GM12872 (cell line): ENCODE measurements at regions not wholly inside any gene's neighbourhood (a gene's known extent, or its start where the extent isn't known, plus 50 kb on each side); places are given as distances from the start of the nearest gene placed in this dataset.

Experiments
- CTCF ChIP-seq: IDR thresholded peaks from 3 replicates; pipeline ENCODE4 v1.5.1; 2011; ENCODE audit warnings: low read depth, mild to moderate bottlenecking, low read length, moderate library complexity; ENCODE audit not compliant: insufficient read depth

DNA sequence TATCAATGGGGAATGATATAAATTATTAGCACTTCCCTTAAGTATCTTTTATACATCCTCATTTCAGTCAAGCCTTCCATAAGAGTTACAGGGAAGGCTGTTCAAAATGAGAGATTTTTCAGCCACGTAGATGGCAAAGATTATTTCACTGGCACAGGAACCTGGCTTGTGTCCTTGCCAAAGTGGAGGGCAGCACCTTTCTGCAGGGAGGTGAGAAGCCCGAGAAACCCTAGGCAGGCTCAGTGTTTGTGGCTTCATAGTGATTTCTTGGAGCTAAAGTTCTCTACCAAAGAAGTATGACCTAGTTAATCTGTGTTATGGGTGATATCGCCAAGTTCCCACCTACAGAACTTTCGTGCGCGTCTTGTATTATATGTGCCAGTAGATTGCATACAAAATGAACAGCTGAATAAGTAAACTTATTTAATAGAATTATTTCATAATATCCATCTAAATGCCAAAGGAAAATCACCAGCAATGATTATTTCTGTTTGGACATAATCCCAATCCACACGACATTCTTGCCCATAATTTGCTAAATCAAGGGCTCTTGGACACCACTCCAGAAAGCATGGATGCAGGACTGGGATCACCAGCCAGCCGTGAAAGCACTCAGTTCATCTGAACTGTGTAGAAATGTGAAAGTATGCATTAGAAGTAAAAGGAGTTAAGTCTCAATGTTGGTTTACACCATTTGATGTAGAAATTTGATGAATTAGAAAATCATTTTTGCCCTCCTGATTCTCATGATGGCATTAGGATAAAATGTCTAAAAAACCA, 150.4 kb upstream of the RNF32 start:
- no peak for TF ChIP-seq CTCF

DNA sequence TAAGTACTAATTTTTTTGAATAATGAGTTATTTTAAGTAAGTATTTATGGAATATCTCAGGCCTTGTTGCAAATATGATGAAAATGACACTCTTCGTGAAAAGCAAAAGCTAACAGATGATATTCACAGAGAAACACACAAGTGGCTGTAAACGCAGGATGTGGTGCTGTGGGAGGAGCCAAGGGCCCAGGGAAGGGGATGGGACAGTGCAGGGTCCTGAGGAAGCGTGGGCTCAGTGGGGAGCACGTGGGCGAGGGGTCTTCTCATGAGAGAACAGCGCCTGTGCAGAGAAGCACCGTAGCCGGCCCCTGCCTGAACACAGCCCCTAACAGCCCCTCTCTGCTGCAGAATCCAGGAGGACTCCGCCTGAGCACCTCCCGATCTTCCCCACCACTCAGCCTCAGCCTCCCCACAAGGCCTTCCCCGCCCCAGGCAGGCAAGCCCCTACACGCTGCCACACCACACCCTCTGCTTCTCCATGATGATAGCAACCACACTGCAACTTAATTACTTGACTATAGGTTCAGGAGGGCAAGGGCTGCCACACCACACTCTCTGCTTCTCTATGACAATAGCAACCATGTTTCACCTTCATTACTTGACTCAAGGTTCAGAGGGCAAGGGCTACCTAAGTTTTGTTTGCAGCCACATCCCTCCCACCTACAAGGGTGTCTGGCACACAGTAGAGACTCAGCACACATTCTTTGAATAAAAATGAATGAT, 152.6 kb upstream of the RNF32 start:
- TF ChIP-seq CTCF = no peak

DNA sequence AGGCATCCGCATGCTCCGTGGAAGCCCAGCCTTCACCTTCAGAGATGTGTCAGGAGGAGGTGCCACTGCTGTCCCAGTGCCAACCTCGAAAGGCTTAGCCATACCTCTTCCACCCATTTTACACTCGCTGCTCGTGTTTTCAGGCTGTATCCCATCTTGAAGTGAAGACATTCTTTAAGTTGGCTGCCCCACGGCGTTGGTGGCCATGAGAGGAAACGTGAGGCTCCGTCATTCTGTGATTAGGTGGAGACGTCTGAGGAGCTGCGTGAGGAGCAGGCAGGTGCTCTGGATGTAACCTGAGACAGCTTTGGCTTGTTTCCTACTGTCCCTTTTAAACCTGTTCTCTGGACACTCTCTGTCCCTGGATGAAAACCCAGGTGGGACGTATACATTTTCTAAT, 159.9 kb upstream of the RNF32 start:
- no peak for TF ChIP-seq CTCF

DNA sequence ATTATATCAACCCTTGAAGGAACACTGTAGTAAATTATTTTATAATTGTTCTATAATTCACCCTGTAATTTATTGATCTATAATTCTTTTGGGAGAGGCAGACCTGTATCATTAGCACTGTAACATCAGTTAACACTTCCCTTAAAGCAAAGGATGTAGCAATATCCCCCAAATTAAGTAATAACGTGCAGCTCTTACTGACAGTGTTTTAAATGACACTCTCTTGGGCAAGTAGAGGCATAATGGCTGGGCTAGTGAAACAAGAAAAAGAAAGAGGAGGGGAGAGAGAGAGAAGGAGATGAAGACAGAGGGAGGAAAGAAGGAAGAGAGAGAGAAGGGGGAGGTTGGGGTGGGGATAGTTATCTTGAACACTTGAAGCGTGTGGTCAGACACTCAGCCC, 161.0 kb upstream of the RNF32 start:
- no peak for TF ChIP-seq CTCF

DNA sequence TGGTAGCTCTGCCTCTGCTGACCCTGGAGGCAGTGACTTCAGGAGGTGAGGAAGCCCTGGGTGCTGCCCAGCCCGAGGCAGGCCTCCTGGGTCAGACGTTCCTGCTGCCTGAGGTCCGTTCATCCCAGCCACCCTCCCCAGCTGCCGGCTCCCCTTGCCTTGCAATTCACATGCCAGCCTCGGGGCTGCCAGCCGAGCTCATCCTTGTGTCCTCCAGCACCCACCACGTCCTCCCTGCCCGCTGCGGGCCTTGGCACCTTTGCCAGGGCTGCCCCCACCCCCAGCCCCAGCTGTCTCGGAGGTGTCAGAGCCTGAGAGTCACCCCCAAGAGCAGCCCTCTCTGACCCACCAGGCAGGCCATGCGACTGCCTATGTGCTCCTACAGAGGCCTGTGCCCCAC, 162.1 kb upstream of the RNF32 start:
- TF ChIP-seq CTCF = no peak

DNA sequence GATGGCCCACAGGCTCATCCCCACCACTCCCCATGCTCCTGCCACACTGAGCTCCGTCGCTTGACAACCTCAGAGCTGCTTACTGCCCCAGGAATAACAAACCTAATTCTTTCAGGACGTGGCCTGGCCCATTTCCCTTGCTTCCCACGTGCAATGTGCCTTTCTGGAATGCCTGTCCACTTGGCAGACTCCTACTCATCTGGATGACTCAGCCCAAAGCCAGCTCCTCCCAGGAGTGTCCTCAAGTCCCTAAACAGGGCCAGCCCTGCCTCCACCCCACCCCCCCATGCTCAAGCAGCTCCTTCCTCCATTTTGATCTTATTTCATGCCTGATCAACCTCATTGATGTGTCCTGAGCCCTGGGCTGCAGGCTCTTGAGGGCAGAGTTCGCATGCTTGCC, 164.9 kb upstream of the RNF32 start:
- TF ChIP-seq CTCF = no peak

DNA sequence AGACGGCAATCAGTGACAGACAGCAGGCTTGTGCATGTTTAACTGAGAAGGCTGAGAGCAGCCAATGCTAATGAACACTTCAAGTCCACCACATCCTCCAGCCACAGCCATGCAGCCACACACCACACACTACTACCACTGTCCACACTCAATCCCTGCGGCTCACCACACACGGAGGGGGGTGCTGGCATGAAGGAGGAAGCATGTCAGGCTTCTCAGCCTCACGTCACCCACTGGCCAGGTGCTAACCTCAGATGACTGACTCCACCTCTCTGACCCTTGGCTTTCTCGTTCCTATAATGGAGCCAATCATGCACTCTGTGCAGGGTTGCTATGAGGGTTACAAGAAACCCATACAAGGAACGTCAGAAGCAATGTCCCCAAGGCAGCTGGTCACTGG, 165.4 kb upstream of the RNF32 start:
- no peak for TF ChIP-seq CTCF
